GM12872 (cell line): ENCODE measurements at regions not wholly inside any gene's neighbourhood (a gene's known extent, or its start where the extent isn't known, plus 50 kb on each side); places are given as distances from the start of the nearest gene placed in this dataset.
A peak's percentile ranks its signal among the peaks of the same experiment; 100 is the strongest.

Experiments used
- TF ChIP-seq, protein P1 (sequence below): IDR thresholded peaks from 3 replicates; pipeline ENCODE4 v1.5.1; 2011; ENCODE audit warnings: low read depth, mild to moderate bottlenecking, low read length, moderate library complexity; ENCODE audit not compliant: insufficient read depth

DNA sequence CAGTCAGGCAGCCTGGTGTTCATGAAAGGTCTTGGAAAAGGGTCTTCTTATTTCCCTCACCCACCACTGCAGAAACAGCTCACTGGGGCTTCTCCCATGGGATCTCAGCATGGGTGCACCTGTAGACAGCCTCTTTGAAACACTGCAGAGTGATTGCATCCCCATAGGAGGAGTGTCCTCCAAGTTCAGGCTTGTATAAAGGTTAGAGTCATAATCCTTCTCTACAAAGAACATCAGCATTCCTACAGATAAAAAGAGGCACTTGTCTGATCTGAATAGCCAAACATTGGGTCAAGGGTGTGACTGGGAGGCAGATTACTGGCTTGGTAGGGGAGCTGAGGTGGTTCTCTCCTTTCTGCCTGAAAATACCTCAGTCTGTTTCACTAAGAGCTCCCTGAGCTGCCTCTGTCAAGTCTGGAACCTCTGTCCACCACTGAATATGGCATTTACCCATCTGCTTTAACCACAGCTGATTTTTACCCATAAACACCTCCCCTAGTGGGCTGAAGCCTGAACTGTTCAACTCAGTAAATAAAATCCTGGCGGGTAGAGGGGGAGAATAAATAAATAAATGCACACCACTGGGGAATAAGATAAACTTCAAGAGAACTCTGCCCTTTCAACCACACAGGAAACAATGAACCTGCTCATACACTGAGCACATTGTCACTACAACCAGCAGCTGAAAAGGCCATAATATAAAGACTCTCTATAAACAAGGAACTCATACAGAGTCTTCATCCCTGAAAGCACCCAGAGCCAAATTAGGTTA is 120.7 kb upstream of the SCAF11 start:
- TF ChIP-seq, protein P1, sequence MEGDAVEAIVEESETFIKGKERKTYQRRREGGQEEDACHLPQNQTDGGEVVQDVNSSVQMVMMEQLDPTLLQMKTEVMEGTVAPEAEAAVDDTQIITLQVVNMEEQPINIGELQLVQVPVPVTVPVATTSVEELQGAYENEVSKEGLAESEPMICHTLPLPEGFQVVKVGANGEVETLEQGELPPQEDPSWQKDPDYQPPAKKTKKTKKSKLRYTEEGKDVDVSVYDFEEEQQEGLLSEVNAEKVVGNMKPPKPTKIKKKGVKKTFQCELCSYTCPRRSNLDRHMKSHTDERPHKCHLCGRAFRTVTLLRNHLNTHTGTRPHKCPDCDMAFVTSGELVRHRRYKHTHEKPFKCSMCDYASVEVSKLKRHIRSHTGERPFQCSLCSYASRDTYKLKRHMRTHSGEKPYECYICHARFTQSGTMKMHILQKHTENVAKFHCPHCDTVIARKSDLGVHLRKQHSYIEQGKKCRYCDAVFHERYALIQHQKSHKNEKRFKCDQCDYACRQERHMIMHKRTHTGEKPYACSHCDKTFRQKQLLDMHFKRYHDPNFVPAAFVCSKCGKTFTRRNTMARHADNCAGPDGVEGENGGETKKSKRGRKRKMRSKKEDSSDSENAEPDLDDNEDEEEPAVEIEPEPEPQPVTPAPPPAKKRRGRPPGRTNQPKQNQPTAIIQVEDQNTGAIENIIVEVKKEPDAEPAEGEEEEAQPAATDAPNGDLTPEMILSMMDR, result peak; percentile 46; the same call in 2 of the 3 replicates

DNA sequence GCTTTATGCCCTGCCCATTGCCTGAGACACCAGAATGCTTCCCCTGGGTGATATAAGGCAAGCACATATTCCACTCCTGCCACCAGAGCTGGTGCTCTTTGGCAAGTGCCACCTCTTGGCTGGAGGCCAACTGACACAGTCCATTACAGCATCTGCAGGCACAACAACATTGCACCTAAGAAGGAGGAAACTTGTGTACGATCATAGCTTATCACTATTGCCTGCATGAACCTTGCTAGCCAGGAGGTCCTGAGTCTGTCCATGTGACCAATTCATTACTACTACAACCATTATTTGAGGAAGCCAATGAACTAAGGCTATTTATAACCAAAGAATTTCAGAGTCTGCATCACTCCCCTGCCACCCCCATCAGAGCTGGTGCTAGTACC is 119.8 kb upstream of the SCAF11 start:
- TF ChIP-seq, protein P1, result no peak

DNA sequence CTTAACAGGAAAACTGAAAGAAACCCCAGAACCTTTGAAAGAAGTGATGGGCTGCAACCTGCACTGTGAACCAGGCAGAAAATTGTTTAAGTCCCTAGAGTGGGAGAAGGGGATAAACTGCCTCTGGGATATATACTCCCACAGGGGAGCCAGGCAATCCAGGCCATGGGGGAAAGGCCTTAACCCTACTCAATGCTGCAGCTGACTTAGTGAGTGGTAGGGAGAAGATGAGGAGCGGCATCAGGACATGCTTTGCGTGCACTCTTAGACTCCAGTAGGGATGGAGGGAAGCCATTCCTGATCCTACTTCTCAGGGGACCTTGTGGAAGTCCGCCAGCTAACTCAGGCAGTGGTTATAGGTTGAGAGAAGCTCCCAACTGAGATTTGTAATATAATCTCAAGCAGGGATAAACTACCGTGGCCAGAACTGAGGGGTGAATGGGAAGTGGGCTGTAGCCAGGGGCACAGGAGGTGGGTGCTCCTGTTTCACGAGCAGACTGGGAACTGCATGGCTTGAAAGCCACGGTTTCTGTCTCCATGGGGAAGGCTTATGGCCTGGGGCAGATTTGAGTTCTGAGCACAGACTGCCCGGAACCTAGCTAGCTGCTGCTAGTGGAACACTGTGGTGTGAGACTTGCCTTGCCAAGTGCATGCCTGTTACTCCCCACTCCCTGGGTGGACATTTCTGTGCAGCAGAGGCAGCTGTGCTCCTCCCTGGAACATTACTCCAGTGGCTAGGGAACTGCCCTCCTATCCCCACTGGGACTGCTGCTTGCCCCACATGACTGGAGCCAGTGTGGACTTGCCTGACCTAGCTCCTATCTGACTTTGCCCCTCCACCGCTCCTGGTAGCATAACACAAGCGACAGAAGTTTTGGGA is 119.2 kb upstream of the SCAF11 start:
- TF ChIP-seq, protein P1, result no peak

DNA sequence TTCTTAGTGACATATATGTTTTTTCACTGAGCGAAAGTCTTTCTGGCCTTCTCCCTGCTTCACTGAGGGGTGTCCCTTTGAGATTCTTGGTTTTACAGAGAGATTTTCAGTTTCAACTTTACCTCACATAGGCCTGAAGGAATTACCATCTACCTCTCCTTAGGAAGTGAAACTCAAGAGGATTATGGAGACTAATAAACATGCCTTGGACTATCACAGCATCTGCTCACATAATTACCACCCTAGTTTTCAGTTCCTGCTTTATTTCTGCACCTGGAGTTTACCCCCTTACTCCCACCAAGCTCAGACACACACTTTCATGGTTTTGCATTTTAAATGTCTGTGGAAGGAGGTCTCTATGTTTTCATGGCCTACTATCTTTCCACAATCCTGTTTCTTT is 118.3 kb upstream of the SCAF11 start:
- TF ChIP-seq, protein P1, result no peak

DNA sequence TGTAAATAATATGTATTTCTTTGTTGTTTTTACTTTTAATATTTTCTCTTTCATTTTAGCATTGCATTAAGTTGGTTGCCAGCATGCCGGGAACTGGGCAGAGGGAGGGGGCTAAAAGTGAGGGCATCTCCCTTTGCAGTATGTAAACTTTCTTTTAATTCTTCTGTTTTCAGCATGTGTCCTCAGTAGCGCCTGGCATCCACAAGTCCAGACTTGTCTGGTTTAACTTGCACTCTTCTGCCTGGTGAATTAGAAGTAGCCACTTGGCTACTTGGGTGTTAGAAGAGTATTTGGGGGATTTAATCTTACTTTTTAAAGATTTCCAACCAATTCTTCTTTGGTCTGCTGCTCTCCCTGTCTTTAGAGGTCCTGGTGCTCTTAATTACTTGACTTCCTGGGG is 117.2 kb upstream of the SCAF11 start:
- TF ChIP-seq, protein P1, result no peak

DNA sequence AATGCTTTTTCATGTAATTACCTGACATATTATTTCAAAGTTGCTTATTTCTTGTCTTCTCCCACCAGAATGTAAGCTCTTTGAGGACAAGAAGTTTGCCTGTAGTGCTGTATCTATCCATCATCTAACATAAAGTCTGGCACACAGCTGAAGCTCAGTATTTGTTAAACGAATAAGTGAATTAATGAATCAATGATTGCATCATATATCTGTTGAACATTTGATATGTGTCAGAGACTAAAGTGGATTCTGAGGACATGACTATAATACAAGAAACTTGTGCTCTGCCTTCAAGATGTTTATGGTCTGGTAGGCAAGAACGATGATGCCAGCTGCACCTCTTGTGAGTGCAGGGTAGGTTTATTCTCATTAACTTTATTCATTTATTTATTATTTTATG is 115.4 kb upstream of the SCAF11 start:
- TF ChIP-seq, protein P1, result no peak

DNA sequence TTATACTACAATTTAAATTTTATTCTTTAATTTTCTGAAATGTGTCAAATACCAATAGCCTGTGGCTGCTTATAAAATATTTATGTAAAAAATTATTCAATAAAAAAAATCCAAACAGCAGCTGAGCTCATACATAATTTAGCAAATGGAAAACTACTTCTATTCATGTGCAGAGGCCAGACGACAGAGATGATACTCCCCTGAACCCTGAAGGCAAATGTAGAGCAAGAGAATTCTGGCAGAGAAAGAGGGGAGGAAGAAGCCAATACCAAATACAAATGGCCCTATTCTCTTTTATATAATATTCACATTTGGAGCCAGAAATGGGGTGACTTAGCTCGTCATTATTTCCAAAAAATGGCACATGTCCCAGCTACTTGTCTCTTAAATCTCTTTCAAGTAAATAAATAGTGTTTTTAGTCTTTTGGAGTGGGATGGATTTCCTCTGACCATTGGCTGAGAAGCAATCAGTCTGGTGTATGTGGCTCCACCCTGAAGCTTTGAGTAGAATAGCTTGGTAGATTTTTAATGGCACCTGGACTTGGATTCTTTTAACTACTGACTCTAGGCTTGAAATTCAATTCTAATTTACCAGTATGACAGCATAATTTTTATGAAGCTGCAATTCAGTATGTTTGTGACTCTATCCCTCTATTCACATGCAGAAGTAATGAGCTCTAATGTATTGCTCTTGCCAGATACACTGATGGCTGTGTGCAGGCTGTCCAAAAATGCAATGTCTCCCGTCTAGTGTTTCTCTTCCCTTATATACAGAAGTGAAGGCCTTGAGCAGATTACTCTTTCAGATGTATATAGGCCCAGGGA is 113.4 kb upstream of the SCAF11 start:
- TF ChIP-seq, protein P1, result no peak
